Neural cell (in vitro differentiated cells): ENCODE measurements at regions not wholly inside any gene's neighbourhood (a gene's known extent, or its start where the extent isn't known, plus 50 kb on each side); places are given as distances from the start of the nearest gene placed in this dataset.

ENCODE experiments used
- H2AFZ ChIP-seq: fragments of 200-600, 300-800 bp; sonication (generic), shearing (Covaris generic); 2 replicates; pipeline ENCODE4 v1.6.0; 2014; ENCODE audit warnings: low read depth, mild to moderate bottlenecking, antibody characterized with exemption, low read length, moderate library complexity
- H3F3A ChIP-seq: fragments of 200-600 bp; shearing (Covaris generic); 2 replicates; pipeline ENCODE4 v1.6.1; 2016; ENCODE audit warnings: mild to moderate bottlenecking, moderate library complexity, mixed read lengths, antibody characterized with exemption, low read length; ENCODE audit not compliant: insufficient read depth, poor library complexity, severe bottlenecking
- H3K27ac ChIP-seq: fragments of 200-600, 300-800 bp; sonication (generic), shearing (Covaris generic); 2 replicates; pipeline ENCODE4 v1.5.1; 2014; ENCODE audit warnings: mild to moderate bottlenecking, low read length, moderate library complexity
- H3K27me3 ChIP-seq: fragments of 300-800, 200-600 bp; sonication (generic), shearing (Covaris generic); 2 replicates; pipeline ENCODE4 v1.6.0; 2014; ENCODE audit warnings: mild to moderate bottlenecking, low read depth, low read length, moderate library complexity; ENCODE audit not compliant: insufficient read depth
- H3K36me3 ChIP-seq: fragments of 300-800, 200-600 bp; sonication (generic), shearing (Covaris generic); 2 replicates; pipeline ENCODE4 v1.5.1; 2014; ENCODE audit warnings: mild to moderate bottlenecking, antibody characterized with exemption, low read length, moderate library complexity; ENCODE audit not compliant: insufficient read depth
- H3K4me2 ChIP-seq: fragments of 300-800, 200-600 bp; sonication (generic), shearing (Covaris generic); 2 replicates; pipeline ENCODE4 v1.6.0; 2014; ENCODE audit warnings: mild to moderate bottlenecking, low read length
- H3K4me3 ChIP-seq: fragments of 300-800, 200-600 bp; sonication (generic), shearing (Covaris generic); 2 replicates; pipeline ENCODE4 v1.5.1; 2014; ENCODE audit warnings: mild to moderate bottlenecking, low read length, moderate library complexity
- H3K79me2 ChIP-seq: fragments of 200-600 bp; shearing (Covaris generic); replicated peaks from 2 replicates; pipeline ENCODE4 v1.6.0; 2014; ENCODE audit warnings: mild to moderate bottlenecking, low read length, moderate library complexity; ENCODE audit not compliant: insufficient read depth
- H3K9ac ChIP-seq: fragments of 300-800, 200-600 bp; sonication (generic), shearing (Covaris generic); 2 replicates; pipeline ENCODE4 v1.6.1; 2016; ENCODE audit warnings: mild to moderate bottlenecking, low read length, mixed read lengths
- H3K9me2 ChIP-seq: fragments of 200-600 bp; shearing (Covaris generic); 2 replicates; pipeline ENCODE4 v1.6.1; 2016; ENCODE audit warnings: mild to moderate bottlenecking, low read length, mixed read lengths; ENCODE audit not compliant: insufficient read depth
- H3K9me3 ChIP-seq: fragments of 200-600, 300-800 bp; sonication (generic), shearing (Covaris generic); 2 replicates; pipeline ENCODE4 v1.6.1; 2016; ENCODE audit warnings: mild to moderate bottlenecking, mixed run types, low read length, moderate library complexity, mixed read lengths
- H4K20me1 ChIP-seq: fragments of 200-600 bp; shearing (Covaris generic); 2 replicates; pipeline ENCODE4 v1.6.1; 2016; ENCODE audit warnings: mild to moderate bottlenecking, mixed run types; ENCODE audit not compliant: insufficient read depth
- EP300 ChIP-seq: fragments of 450-650 bp; conservative IDR thresholded peaks from 2 replicates; pipeline ENCODE4 v1.6.1; 2014; ENCODE audit warnings: antibody characterized with exemption, mild to moderate bottlenecking, moderate library complexity; ENCODE audit not compliant: poor library complexity, severe bottlenecking
- EZH2 ChIP-seq: fragments of 200-600, 300-800 bp; shearing (Covaris generic), sonication (generic); IDR thresholded peaks from 2 replicates; pipeline ENCODE4 v1.6.1; 2014; ENCODE audit warnings: antibody characterized with exemption, low read length, borderline replicate concordance, mild to moderate bottlenecking; ENCODE audit not compliant: insufficient read depth, poor library complexity, severe bottlenecking
- MXI1 ChIP-seq: fragments of 450-650 bp; conservative IDR thresholded peaks from 2 replicates; pipeline ENCODE4 v1.6.1; 2014; ENCODE audit warnings: antibody characterized with exemption, mild to moderate bottlenecking; ENCODE audit not compliant: poor library complexity, severe bottlenecking
- POLR2AphosphoS5 ChIP-seq: IDR thresholded peaks from 2 replicates; pipeline ENCODE4 v1.6.1; 2012
- RAD21 ChIP-seq: fragments of 450-650 bp; conservative IDR thresholded peaks from 2 replicates; pipeline ENCODE4 v1.6.1; 2014; ENCODE audit warnings: antibody characterized with exemption, mild to moderate bottlenecking, moderate library complexity
- REST ChIP-seq: IDR thresholded peaks from 2 replicates; pipeline ENCODE4 v1.6.1; 2012; ENCODE audit warnings: borderline replicate concordance
- SMC3 ChIP-seq: fragments of 450-650 bp; conservative IDR thresholded peaks from 2 replicates; pipeline ENCODE4 v1.6.1; 2014; ENCODE audit warnings: antibody characterized with exemption, mild to moderate bottlenecking, moderate library complexity; ENCODE audit not compliant: poor library complexity
- TAF1 ChIP-seq: IDR thresholded peaks from 2 replicates; pipeline ENCODE4 v1.6.1; 2012; ENCODE audit warnings: low read depth
- TF ChIP-seq, protein P1 (sequence below): fragments of 450-650 bp; IDR thresholded peaks from 2 replicates; pipeline ENCODE4 v1.5.1; 2014; ENCODE audit warnings: antibody characterized with exemption, mild to moderate bottlenecking, moderate library complexity; ENCODE audit not compliant: poor library complexity, severe bottlenecking

DNA sequence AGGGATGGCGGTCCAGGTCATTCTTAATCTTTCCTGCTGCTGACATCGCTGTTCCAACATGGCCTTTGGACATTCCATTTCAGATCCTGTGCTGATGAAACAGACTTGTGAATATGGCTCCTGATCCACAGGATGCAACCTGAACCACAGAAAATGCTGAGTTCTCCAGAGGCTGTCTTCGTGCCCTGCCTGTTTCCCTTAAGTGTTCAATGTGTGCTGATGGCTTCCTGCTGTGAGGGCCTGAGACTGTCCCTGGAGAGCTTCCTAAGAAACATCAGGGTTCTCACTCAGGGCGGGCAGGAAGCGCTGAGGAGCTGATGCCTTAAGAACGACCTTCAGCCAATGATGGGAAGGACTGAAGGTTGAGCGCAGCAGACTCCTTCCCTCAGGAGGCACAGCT is 909.4 kb downstream of the UQCRFS1 start:
- Histone ChIP-seq H3K4me3 (no peak overlapping the region), H3K4me2 (no peak overlapping the region), H3K9ac (no peak overlapping the region), H3K36me3 (no peaks in the 10 kb centered on the region), H3K79me2 (no peaks in the 10 kb centered on the region), H3K27ac (no peak overlapping the region), H3F3A (no peaks in the 10 kb centered on the region), H3K27me3 (no peaks in the 10 kb centered on the region), H4K20me1 (no peaks in the 10 kb centered on the region), H3K9me2 (no peaks in the 10 kb centered on the region), H2AFZ (no peak overlapping the region), H3K9me3 (no peaks in the 10 kb centered on the region)
- no peak for TF ChIP-seq TAF1
- TF ChIP-seq EZH2, result no peak
- TF ChIP-seq RAD21, result no peak
- TF ChIP-seq, protein P1, sequence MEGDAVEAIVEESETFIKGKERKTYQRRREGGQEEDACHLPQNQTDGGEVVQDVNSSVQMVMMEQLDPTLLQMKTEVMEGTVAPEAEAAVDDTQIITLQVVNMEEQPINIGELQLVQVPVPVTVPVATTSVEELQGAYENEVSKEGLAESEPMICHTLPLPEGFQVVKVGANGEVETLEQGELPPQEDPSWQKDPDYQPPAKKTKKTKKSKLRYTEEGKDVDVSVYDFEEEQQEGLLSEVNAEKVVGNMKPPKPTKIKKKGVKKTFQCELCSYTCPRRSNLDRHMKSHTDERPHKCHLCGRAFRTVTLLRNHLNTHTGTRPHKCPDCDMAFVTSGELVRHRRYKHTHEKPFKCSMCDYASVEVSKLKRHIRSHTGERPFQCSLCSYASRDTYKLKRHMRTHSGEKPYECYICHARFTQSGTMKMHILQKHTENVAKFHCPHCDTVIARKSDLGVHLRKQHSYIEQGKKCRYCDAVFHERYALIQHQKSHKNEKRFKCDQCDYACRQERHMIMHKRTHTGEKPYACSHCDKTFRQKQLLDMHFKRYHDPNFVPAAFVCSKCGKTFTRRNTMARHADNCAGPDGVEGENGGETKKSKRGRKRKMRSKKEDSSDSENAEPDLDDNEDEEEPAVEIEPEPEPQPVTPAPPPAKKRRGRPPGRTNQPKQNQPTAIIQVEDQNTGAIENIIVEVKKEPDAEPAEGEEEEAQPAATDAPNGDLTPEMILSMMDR, result no peak
- TF ChIP-seq EP300, result no peak
- TF ChIP-seq REST, result no peak
- no peak for TF ChIP-seq POLR2AphosphoS5
- no peak for TF ChIP-seq SMC3
- no peak for TF ChIP-seq MXI1

DNA sequence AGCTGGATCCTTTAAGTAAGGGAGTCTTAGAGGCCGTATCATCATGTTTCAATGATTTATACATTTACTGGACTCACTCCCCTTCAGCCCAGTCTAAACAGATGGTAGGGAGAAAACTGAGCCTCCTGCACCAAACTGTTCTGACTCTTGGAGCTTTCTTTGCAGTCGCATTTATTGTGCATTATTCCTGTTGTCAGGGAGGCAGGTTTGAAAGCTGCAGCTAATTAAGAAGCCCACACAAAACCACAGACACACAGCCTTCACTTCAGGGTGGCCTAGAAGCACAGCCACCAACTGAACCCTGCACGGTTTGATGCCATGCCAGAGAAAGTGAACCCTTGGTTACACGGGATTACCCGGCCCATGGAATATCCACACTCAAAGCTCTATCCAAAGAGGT is 911.0 kb downstream of the UQCRFS1 start:
- H3K9me2 ChIP-seq, result no peaks in the 10 kb centered on the region
- no peaks in the 10 kb centered on the region for H3K9me3 ChIP-seq
- H3K27me3 ChIP-seq, result no peaks in the 10 kb centered on the region
- H3K27ac ChIP-seq, result no peak overlapping the region
- H3K79me2 ChIP-seq, result no peaks in the 10 kb centered on the region
- H3K4me2 ChIP-seq, result no peak overlapping the region
- no peak overlapping the region for H3K4me3 ChIP-seq
- H4K20me1 ChIP-seq, result no peaks in the 10 kb centered on the region
- TF ChIP-seq, protein P1, result no peak
- no peak for TF ChIP-seq EP300
- TF ChIP-seq TAF1, result no peak
- TF ChIP-seq SMC3, result no peak
- TF ChIP-seq POLR2AphosphoS5, result no peak
- TF ChIP-seq RAD21, result no peak
- TF ChIP-seq REST, result no peak
- TF ChIP-seq MXI1, result no peak
- TF ChIP-seq EZH2, result no peak
- no peaks in the 10 kb centered on the region for H3K36me3 ChIP-seq
- no peak overlapping the region for H3K9ac ChIP-seq
- H3F3A ChIP-seq, result no peaks in the 10 kb centered on the region
- no peak overlapping the region for H2AFZ ChIP-seq
